K562 (cell line): ENCODE measurements at regions not wholly inside any gene's neighbourhood (a gene's known extent, or its start where the extent isn't known, plus 50 kb on each side); places are given as distances from the start of the nearest gene placed in this dataset.

Source experiments
- BACH1 ChIP-seq: fragments of 200-800 bp; sonication (Bioruptor generic); IDR thresholded peaks from 2 replicates; pipeline ENCODE4 v1.6.1; 2016; ENCODE audit warnings: missing genetic modification characterization, missing compliant biosample characterization
- ESRRB ChIP-seq: fragments of 250-450 bp; sonication (Bioruptor Pico); IDR thresholded peaks from 2 replicates; pipeline ENCODE4 v1.5.0; 2020; ENCODE audit warnings: mild to moderate bottlenecking, moderate library complexity, borderline replicate concordance
- FOXA1 ChIP-seq: fragments of 450-650 bp; IDR thresholded peaks from 2 replicates; pipeline ENCODE4 v1.6.1; 2016; ENCODE audit warnings: mild to moderate bottlenecking, borderline replicate concordance
- FOXA3 ChIP-seq, 2 experiments: fragments of 450-650 bp in 1 of 2; sonication (generic) in 1 of 2; formaldehyde crosslinking; IDR thresholded peaks in 1 of 2; conservative IDR thresholded peaks in 1 of 2; 2 replicates each; pipeline versions ENCODE4 v1.4.0 to v1.8.0; 2020 to 2022; ENCODE audit warnings: mild to moderate bottlenecking in 2 of 2, missing genetic modification reagents in 1 of 2
- MBD2 ChIP-seq: sonication (generic); IDR thresholded peaks from 2 replicates; pipeline ENCODE4 v1.6.1; 2016; ENCODE audit warnings: low read depth, borderline replicate concordance
- NCOA4 ChIP-seq: fragments of 450-650 bp; IDR thresholded peaks from 2 replicates; pipeline ENCODE4 v1.6.1; 2018; ENCODE audit warnings: mild to moderate bottlenecking; ENCODE audit not compliant: partially characterized antibody
- RHOXF2B ChIP-seq: fragments of 250-450 bp; sonication (Bioruptor Pico); conservative IDR thresholded peaks from 2 replicates; pipeline ENCODE4 v1.5.1; 2021
- TFAP4 ChIP-seq: sonication (generic); formaldehyde crosslinking; IDR thresholded peaks from 2 replicates; pipeline ENCODE4 v1.8.0; 2022; ENCODE audit warnings: missing genetic modification reagents, mild to moderate bottlenecking, moderate library complexity, borderline replicate concordance
- U2AF2 ChIP-seq: fragments of 200-400 bp; formaldehyde crosslinking; optimal IDR thresholded peaks from 2 replicates; pipeline ENCODE3; 2017; ENCODE audit warnings: low read depth, mild to moderate bottlenecking, low read length
- USF1 ChIP-seq: sonication (generic); formaldehyde crosslinking; IDR thresholded peaks from 2 replicates; pipeline ENCODE4 v1.9.0; 2022; ENCODE audit warnings: mild to moderate bottlenecking, missing genetic modification reagents
- USF2 ChIP-seq: sonication (generic); formaldehyde crosslinking; IDR thresholded peaks from 2 replicates; pipeline ENCODE4 v1.5.0; 2020; ENCODE audit warnings: missing genetic modification reagents
- ZNF318 ChIP-seq, 2 experiments: fragments of 450-650 bp; IDR thresholded peaks; 2 replicates each; pipeline ENCODE4 v1.6.1; 2016; ENCODE audit warnings: mild to moderate bottlenecking in 2 of 2, borderline replicate concordance in 1 of 2, low read depth in 1 of 2, moderate library complexity in 1 of 2
- ZNF699 ChIP-seq: fragments of 250-450 bp; sonication (Bioruptor Pico); IDR thresholded peaks from 2 replicates; pipeline ENCODE4 v1.8.0; 2021; ENCODE audit warnings: mild to moderate bottlenecking, moderate library complexity; ENCODE audit not compliant: insufficient replicate concordance
- TF ChIP-seq, protein P1 (sequence below): sonication (generic); IDR thresholded peaks from 2 replicates; pipeline ENCODE4 v1.6.1; 2016

GRCh38 chr12:127559349-127560040 lies 707.5 kb upstream of the TMEM132C start (continued):
- TF ChIP-seq ZNF318 (IDR thresholded peaks at IDR 0.05; ENCODE audit: borderline replicate concordance in 1 of 2, low read depth in 1 of 2): no peak
- TF ChIP-seq TFAP4: peak; percentile 44
- no peak for TF ChIP-seq RHOXF2B (CRISPR knock-in tag)
- TF ChIP-seq MBD2: no peak
- no peak for TF ChIP-seq BACH1
- no peak for TF ChIP-seq NCOA4
- peak; percentile 39; the same call in 1 of the 2 replicates for TF ChIP-seq USF2 (CRISPR knock-in tag)
- TF ChIP-seq ZNF699 (CRISPR knock-in tag): no peak
- TF ChIP-seq FOXA1: no peak
- no peak for TF ChIP-seq U2AF2
- TF ChIP-seq USF1 (CRISPR knock-in tag): peak; percentile 63
- TF ChIP-seq, protein P1, sequence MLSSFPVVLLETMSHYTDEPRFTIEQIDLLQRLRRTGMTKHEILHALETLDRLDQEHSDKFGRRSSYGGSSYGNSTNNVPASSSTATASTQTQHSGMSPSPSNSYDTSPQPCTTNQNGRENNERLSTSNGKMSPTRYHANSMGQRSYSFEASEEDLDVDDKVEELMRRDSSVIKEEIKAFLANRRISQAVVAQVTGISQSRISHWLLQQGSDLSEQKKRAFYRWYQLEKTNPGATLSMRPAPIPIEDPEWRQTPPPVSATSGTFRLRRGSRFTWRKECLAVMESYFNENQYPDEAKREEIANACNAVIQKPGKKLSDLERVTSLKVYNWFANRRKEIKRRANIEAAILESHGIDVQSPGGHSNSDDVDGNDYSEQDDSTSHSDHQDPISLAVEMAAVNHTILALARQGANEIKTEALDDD: 0 out of 2 replicates have a peak, but pooled peaks have one; percentile 27
- peak; percentile 70 to 96; a peak in 3 of 4 replicates for TF ChIP-seq FOXA3 (CRISPR knock-in tag; conservative IDR thresholded peaks at IDR 0.05 in 1 of 2, IDR thresholded peaks at IDR 0.05 in 1 of 2)
- TF ChIP-seq ESRRB (CRISPR knock-in tag): no peak
